K562 (cell line): ENCODE measurements at regions not wholly inside any gene's neighbourhood (a gene's known extent, or its start where the extent isn't known, plus 50 kb on each side); places are given as distances from the start of the nearest gene placed in this dataset.
A peak's percentile ranks its signal among the peaks of the same experiment; 100 is the strongest.

ENCODE experiments used
- ATAC-seq: fragments of 200-7000 bp; cut with Tn5 transposase; 3 replicates; pipeline ENCODE4 v1.9.1; 2020; ENCODE audit warnings: moderate library complexity
- BruUV-seq: library from RNA; stranded (reverse); fragments of 400-500 nt; replicated peaks from 2 replicates; lab custom pipeline; 2021; lab: Mats Ljungman, UMichigan
- CTCF ChIA-PET: fragments of 300-600 bp; formaldehyde crosslinking; extraction: SDS; loops from one replicate; lab custom pipeline; 2021; ENCODE audit warnings: low intra/inter-chr PET ratio; lab: Yijun Ruan, JAX
- POLR2A ChIA-PET: fragments of 300-600, 350-650 bp; sonication (Branson Sonifier 250); formaldehyde crosslinking; extraction: SDS; loops from one replicate; lab custom pipeline; 2021; ENCODE audit warnings: antibody characterized with exemption, inconsistent platforms; lab: Yijun Ruan, JAX
- DNase-seq, 4 experiments: peaks; one replicate each; pipeline versions ENCODE4 v3.0.0 to v3.0.0-alpha.2; 2011 to 2018; ENCODE audit warnings: low spot score in 3 of 4, mixed read lengths in 3 of 4; ENCODE audit errors: extremely low read depth in 1 of 4
- FAIRE-seq: peaks from 2 replicates; lab custom pipeline; 2011; peaks lifted over from hg19 to GRCh38; lab: Jason Lieb, UNC
- H2AFZ ChIP-seq: 2 replicates; pipeline ENCODE4 v1.6.0; 2011; ENCODE audit warnings: low read depth, low read length, control low read depth, inconsistent platforms
- H3K27ac ChIP-seq: fragments of 200-600 bp; 3 replicates; pipeline ENCODE4 v1.8.0; 2011; ENCODE audit warnings: low read depth, mild to moderate bottlenecking, control low read depth, inconsistent platforms, low read length, moderate library complexity, mixed read lengths; ENCODE audit errors: extremely low read depth
- H3K27me3 ChIP-seq, 2 experiments: fragments of 300-600 bp in 1 of 2; 2 replicates in 1 of 2; 3 replicates in 1 of 2; pipeline versions ENCODE4 v1.6.0 to v1.8.0; 2011; ENCODE audit warnings: inconsistent platforms in 2 of 2, low read length in 2 of 2, mild to moderate bottlenecking in 1 of 2, mixed read lengths in 1 of 2, moderate library complexity in 1 of 2; ENCODE audit not compliant: control insufficient read depth in 2 of 2, insufficient read depth in 2 of 2
- H3K36me3 ChIP-seq: fragments of 300-600 bp; 3 replicates; pipeline ENCODE4 v1.8.0; 2011; ENCODE audit warnings: mild to moderate bottlenecking, low read length, inconsistent platforms; ENCODE audit not compliant: control insufficient read depth, insufficient read depth
- H3K4me1 ChIP-seq, 2 experiments: fragments of 200-600 bp in 1 of 2; replicated peaks in 1 of 2; 2 replicates in 1 of 2; 3 replicates in 1 of 2; pipeline versions ENCODE4 v1.5.1 to v1.8.0; 2011; ENCODE audit warnings: inconsistent platforms in 2 of 2, low read length in 2 of 2, mild to moderate bottlenecking in 1 of 2, mixed read lengths in 1 of 2, moderate library complexity in 1 of 2; ENCODE audit not compliant: control insufficient read depth in 2 of 2, insufficient read depth in 2 of 2
- H3K4me2 ChIP-seq: 2 replicates; pipeline ENCODE4 v1.6.1; 2011; ENCODE audit warnings: low read length, control low read depth, inconsistent platforms, mixed read lengths; ENCODE audit not compliant: insufficient read depth
- H3K4me3 ChIP-seq: fragments of 200-600 bp; sonication (generic), shearing (Covaris generic); 2 replicates; pipeline ENCODE4 v1.5.1; 2016; ENCODE audit warnings: control low read depth, inconsistent platforms
- H3K79me2 ChIP-seq: fragments of 200-600 bp; 3 replicates; pipeline ENCODE4 v1.8.0; 2011; ENCODE audit warnings: low read length, inconsistent platforms; ENCODE audit not compliant: control insufficient read depth, insufficient read depth
- H3K9ac ChIP-seq, 2 experiments: 2 replicates each; pipeline versions ENCODE4 v1.6.0 to v1.6.1; 2011; ENCODE audit warnings: low read depth in 2 of 2, low read length in 2 of 2, control low read depth in 1 of 2, inconsistent platforms in 1 of 2, mild to moderate bottlenecking in 1 of 2, mixed read lengths in 1 of 2; ENCODE audit not compliant: insufficient read depth in 1 of 2
- H3K9me1 ChIP-seq: one replicate; pipeline ENCODE4 v1.6.0; 2011; ENCODE audit warnings: inconsistent platforms, mild to moderate bottlenecking, low read length, moderate library complexity; ENCODE audit not compliant: control insufficient read depth, insufficient read depth
- H3K9me3 ChIP-seq: replicated peaks from 2 replicates; pipeline ENCODE4 v1.5.1; 2011; ENCODE audit warnings: low read depth, low read length, inconsistent platforms; ENCODE audit not compliant: control insufficient read depth, insufficient read depth
- H4K20me1 ChIP-seq: replicated peaks from 2 replicates; pipeline ENCODE4 v1.6.1; 2011; ENCODE audit warnings: low read length, inconsistent platforms, mixed read lengths; ENCODE audit not compliant: control insufficient read depth, insufficient read depth
- GMEB1 ChIP-seq: fragments of 250-450 bp; sonication (Bioruptor Pico); IDR thresholded peaks from 2 replicates; pipeline ENCODE4 v1.4.0; 2020; ENCODE audit warnings: mild to moderate bottlenecking
- WGBS: fragments of 100-300 bp; shearing (Covaris generic); methylation state at CpG from one replicate; pipeline ENCODE4 v1.1.6; 2016; ENCODE audit warnings: low coverage, mixed read lengths; ENCODE audit not compliant: insufficient coverage; ENCODE audit errors: missing lambda C conversion rate; 5-methylcytosine and 5-hydroxymethylcytosine counted together
- in situ Hi-C: fragments of 300-500 bp; cut with MboI; formaldehyde crosslinking; loops from 4 replicates; pipeline ENCODE4 v1.15.0; 2018; ENCODE audit warnings: inconsistent platforms, mixed read lengths
- intact Hi-C: fragments of 100-400 bp; cut with micrococcal nuclease; formaldehyde crosslinking; loops from 2 replicates; pipeline ENCODE4 v1.14.2; 2022
- TF ChIP-seq, protein P1 (sequence below): fragments of 450-650 bp; IDR thresholded peaks from 2 replicates; pipeline ENCODE4 v1.6.1; 2018; ENCODE audit not compliant: partially characterized antibody
- TF ChIP-seq, protein P2 (sequence below), 2 experiments: fragments of 450-650 bp in 1 of 2; sonication (generic) in 1 of 2; formaldehyde crosslinking in 1 of 2; IDR thresholded peaks; 2 replicates each; pipeline versions ENCODE4 v1.7.1 to v1.9.0; 2016 to 2022; ENCODE audit warnings: inconsistent platforms in 1 of 2, mild to moderate bottlenecking in 1 of 2, missing genetic modification reagents in 1 of 2

DNA sequence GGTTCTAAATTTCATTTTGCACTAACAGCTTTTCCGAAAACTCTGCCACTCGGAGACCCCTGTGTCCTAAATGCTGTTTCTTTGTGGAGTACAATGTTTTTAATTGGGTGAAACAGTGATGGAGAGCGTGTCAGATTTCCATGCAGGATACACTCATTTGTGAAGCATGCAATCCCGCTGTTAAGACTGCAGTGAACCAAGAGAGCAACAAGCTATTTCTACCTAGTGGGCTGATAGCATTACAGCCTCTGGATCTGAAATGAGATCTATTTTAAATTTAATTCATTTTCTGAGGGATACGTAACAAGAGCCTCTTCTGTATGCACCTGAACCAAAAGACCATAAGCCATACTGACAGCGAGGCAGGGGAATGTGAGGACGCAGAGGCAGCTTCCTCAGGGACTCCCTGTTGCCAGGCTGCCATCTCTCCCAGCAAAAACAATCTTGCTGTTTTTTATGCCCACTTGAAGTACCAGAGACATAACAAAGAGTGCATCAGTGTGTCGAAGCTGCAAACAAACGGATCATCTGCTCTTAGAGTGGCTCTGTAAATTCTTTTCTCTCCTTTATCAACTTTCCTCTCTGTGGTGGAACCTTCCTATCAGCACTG, 199.9 kb upstream of the COX10 start (continued):
- no peak for TF ChIP-seq GMEB1 (CRISPR knock-in tag)
- TF ChIP-seq, protein P1, sequence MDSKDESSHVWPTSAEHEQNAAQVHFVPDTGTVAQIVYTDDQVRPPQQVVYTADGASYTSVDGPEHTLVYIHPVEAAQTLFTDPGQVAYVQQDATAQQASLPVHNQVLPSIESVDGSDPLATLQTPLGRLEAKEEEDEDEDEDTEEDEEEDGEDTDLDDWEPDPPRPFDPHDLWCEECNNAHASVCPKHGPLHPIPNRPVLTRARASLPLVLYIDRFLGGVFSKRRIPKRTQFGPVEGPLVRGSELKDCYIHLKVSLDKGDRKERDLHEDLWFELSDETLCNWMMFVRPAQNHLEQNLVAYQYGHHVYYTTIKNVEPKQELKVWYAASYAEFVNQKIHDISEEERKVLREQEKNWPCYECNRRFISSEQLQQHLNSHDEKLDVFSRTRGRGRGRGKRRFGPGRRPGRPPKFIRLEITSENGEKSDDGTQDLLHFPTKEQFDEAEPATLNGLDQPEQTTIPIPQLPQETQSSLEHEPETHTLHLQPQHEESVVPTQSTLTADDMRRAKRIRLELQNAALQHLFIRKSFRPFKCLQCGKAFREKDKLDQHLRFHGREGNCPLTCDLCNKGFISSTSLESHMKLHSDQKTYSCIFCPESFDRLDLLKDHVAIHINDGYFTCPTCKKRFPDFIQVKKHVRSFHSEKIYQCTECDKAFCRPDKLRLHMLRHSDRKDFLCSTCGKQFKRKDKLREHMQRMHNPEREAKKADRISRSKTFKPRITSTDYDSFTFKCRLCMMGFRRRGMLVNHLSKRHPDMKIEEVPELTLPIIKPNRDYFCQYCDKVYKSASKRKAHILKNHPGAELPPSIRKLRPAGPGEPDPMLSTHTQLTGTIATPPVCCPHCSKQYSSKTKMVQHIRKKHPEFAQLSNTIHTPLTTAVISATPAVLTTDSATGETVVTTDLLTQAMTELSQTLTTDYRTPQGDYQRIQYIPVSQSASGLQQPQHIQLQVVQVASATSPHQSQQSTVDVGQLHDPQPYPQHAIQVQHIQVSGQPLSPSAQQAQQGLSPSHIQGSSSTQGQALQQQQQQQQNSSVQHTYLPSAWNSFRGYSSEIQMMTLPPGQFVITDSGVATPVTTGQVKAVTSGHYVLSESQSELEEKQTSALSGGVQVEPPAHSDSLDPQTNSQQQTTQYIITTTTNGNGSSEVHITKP, result no peak

DNA sequence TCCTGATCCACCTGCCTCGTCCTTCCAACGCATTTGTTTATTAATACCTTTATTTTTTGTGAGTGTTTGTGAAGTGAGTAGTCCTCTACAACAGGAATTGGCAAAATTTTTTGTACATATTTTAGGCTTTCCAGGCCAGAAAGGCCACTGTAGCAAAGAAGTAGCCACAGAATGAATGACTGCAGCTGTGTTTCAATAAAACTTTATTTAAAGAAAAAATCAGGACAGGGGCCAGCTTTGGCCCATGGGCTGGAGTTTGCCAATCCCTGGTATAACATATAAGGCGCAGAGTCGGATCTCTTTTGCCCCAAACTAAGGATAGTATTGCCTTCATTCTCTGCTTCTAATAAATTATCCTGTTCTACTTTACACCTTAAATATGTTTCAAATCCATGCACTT, 198.0 kb upstream of the COX10 start:
- no peak overlapping the region for H3K9ac ChIP-seq
- BruUV-seq, result no TSS peak
- H3K27ac ChIP-seq, result no peak overlapping the region
- in situ Hi-C loops (no loop called here), intact Hi-C loops (no loop called here)
- WGBS, result 0% methylated on average over 4 of the region's 4 CpGs
- no peaks in the 10 kb centered on the region for H3K4me1 ChIP-seq
- ChIA-PET CTCF (no interaction called here), POLR2A (no interaction called here)
- H3K4me3 ChIP-seq, result no peak overlapping the region
- no peaks in the 10 kb centered on the region for H3K9me3 ChIP-seq
- H2AFZ ChIP-seq, result no peak overlapping the region
- H3K79me2 ChIP-seq, result no peaks in the 10 kb centered on the region
- ATAC-seq (no peak), DNase-seq (no peak), FAIRE-seq (no peak)
- no peaks in the 10 kb centered on the region for H3K9me1 ChIP-seq
- H3K27me3 ChIP-seq, result no peaks in the 10 kb centered on the region; a peak in 3 of 5 replicates
- H4K20me1 ChIP-seq, result no peaks in the 10 kb centered on the region
- H3K4me2 ChIP-seq, result no peak overlapping the region
- H3K36me3 ChIP-seq, result no peaks in the 10 kb centered on the region
- TF ChIP-seq, protein P2, sequence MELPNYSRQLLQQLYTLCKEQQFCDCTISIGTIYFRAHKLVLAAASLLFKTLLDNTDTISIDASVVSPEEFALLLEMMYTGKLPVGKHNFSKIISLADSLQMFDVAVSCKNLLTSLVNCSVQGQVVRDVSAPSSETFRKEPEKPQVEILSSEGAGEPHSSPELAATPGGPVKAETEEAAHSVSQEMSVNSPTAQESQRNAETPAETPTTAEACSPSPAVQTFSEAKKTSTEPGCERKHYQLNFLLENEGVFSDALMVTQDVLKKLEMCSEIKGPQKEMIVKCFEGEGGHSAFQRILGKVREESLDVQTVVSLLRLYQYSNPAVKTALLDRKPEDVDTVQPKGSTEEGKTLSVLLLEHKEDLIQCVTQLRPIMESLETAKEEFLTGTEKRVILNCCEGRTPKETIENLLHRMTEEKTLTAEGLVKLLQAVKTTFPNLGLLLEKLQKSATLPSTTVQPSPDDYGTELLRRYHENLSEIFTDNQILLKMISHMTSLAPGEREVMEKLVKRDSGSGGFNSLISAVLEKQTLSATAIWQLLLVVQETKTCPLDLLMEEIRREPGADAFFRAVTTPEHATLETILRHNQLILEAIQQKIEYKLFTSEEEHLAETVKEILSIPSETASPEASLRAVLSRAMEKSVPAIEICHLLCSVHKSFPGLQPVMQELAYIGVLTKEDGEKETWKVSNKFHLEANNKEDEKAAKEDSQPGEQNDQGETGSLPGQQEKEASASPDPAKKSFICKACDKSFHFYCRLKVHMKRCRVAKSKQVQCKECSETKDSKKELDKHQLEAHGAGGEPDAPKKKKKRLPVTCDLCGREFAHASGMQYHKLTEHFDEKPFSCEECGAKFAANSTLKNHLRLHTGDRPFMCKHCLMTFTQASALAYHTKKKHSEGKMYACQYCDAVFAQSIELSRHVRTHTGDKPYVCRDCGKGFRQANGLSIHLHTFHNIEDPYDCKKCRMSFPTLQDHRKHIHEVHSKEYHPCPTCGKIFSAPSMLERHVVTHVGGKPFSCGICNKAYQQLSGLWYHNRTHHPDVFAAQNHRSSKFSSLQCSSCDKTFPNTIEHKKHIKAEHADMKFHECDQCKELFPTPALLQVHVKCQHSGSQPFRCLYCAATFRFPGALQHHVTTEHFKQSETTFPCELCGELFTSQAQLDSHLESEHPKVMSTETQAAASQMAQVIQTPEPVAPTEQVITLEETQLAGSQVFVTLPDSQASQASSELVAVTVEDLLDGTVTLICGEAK (IDR thresholded peaks at IDR 0.05), result peak; percentile 83
- TF ChIP-seq, protein P2 (CRISPR knock-in tag; IDR thresholded peaks at IDR 0.05), result no peak
